Suppressor macrophage (primary cell): ENCODE measurements at regions not wholly inside any gene's neighbourhood (a gene's known extent, or its start where the extent isn't known, plus 50 kb on each side); places are given as distances from the start of the nearest gene placed in this dataset.
A peak's percentile ranks its signal among the peaks of the same experiment; 100 is the strongest.

ENCODE experiments used
- DNase-seq, 4 experiments: peaks; one replicate each; pipeline ENCODE4 v3.0.0-alpha.2; 2020 to 2022

GRCh38 chr1:182149411-182149965 is 88.0 kb upstream of the ZNF648 start:
- peak; percentile 95 to 99 (median 96) for DNase-seq

GRCh38 chr1:182147951-182148350 is 86.4 kb upstream of the ZNF648 start:
- DNase-seq: peak; percentile 19 to 53 (median 35)

- DNase-seq: peak; percentile 88 to 97 (median 92)
Measured at GRCh38 chr1:182147136-182147820, 85.8 kb upstream of the ZNF648 start.

- no peak for DNase-seq
Measured at GRCh38 chr1:182146286-182146685, 84.8 kb upstream of the ZNF648 start.

DNA sequence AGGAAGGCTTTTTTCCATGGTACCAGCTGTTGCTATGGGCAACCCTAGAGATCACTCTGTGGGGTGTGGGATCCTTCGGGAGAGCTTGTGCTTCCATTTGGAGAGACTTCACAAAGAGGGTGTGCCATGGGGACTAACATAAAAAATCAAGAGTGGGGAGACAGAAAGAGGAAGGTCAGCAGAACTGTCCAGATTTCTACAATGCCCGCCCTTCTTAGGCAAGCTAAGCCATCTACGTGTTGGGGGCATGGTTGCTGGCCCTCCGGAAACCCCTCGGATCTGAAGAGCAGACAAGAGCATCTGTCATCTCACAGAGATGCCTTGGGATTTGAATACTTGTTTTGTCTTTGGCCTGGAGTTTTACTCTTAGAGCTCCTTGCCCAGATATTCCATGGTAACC is 83.9 kb upstream of the ZNF648 start:
- peak; percentile 53 to 70 (median 66) for DNase-seq

- DNase-seq: no peak
Measured at GRCh38 chr1:182144646-182145030, 83.1 kb upstream of the ZNF648 start.

DNA sequence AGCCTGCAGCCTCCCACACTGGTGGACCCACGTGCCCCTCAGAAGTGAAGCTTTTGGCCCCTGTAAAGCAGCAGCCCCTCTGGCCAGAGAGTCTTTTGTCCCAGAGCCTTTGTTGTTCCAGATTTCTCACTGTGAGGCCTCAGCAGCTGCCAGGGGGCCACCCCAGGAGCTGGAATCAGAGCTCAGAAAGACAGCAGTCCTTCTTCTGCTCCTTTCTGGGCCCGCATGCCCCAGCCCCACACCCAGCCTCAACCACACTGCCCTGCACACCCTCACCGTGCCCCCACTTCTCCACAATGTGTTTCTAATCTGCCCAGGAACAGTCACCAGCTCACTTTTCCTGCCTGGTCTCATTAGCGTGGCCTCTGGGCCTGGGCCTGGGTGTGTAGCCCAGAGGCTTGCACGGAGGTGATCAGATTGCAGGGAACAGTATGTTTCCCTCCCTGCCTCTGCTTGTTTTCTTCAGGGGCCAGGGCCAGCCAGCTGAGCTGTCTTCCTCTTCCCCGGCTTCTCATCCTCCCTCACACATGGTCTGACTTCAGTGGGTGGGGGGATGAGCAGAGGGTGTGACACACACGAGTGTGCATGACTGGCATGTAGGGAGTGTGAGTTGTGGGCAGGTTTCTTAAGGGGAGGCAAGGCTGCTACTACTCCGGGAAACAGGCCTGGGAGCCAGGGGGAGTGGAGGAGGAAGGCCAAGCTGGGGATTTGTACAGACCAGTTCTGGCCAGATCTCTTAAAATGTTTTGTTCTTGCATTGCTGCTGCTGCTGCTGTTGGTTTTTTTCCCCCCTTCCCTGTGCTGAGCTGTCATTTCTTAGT is 82.5 kb upstream of the ZNF648 start:
- DNase-seq: peak; percentile 87 to 95 (median 92)

- peak; percentile 89 to 96 (median 95) for DNase-seq
Measured at GRCh38 chr1:182143154-182143657, 81.7 kb upstream of the ZNF648 start.

GRCh38 chr1:182142621-182143020 is 81.1 kb upstream of the ZNF648 start:
- DNase-seq: no peak

DNA sequence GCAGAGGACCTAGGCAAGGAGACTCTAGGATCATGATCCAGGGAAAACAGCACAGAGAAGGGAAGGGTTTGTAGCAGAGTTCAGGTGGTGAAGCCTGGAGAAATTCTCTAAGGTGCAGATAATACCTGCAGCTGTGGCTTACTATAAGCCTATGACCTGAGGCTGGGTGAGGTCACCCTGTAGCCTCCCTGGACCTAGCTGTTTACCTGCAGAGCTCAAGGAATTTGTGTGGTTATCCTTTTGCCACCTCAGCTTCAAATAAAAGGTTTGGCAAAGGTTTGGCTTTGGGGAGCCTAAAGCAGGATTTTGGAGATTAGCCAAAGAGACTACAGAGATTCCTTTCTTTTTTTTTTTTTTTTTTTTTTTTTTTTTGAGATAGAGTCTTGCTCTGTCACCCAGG is 79.5 kb upstream of the ZNF648 start:
- no peak for DNase-seq

DNA sequence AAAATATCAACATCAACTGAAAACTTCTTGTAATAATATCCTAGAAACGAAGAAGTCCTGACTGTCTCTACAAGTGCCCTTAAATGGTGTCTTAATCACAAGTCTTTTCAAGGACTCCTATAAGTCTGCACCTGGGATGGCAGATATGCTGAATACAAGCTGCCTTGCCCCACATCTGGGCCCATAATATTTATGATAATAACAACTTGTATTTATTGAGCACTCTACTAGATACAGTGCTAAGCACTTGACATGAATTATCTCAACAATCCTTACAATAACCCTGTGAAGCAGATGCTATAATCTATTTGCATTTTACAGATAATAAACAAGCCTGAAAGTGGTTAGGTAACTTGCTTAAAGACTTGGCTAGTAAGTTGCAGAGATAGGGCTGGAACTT is 78.0 kb upstream of the ZNF648 start:
- DNase-seq: no peak

GRCh38 chr1:182137546-182137945 is 76.0 kb upstream of the ZNF648 start:
- DNase-seq: no peak

DNA sequence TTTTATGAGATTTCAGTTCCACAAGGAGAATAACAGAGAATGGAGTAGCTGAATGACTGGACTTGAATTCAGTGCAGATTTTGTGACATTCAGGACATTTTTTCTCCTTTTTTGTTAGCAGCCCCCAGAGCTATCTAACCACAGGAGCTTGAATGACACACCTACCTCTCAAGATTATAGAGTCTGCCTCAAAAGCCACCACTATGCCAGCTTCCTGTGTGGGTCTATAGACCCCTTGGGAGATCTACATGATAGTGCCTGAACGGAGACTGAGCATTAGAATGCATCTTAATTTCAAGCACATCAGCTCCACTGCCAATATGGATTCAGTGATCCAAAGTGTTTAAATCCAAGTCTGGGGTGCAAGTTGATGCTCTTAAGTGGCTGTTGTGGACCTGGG is 74.4 kb upstream of the ZNF648 start:
- no peak for DNase-seq

DNA sequence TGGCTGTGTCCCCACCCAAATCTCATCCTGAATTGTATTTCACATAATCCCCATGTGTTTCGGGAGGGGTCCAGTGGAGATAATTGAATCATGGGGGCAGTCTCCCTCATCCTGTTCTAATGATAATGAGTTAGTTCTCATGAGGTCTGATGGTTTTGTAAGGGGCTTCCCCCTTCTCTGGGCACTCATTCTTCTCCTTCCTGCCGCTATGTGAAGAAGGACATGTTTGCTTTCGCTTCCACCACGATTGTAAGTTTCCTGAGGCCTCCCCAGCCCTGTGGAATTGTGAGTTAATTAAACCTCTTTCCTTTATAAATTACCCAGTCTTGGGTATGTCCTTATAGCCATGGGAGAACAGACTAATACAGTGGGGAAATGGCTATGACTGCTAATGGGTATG is 72.7 kb upstream of the ZNF648 start:
- DNase-seq: no peak

GRCh38 chr1:182133181-182133580 is 71.7 kb upstream of the ZNF648 start:
- no peak for DNase-seq

DNA sequence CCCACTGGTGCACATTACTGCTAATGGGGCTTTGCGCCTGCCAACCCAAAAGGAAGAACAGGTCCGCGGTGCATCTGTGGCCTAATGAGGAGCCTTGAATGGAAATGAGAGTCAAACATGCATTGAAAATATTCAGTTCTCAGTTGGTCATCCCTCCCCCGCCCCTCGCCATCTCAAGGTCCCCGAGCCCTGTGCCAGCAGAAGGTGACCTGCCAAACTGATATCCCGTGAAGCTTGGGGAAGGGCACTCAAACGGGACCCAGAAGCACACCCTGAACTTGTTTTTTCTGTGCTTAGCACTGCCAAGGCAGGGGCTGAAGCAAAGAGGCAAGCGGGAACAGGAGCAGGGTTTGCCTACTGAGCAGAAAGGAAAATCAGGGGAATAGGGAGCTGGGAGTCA is 67.9 kb upstream of the ZNF648 start:
- no peak for DNase-seq

DNA sequence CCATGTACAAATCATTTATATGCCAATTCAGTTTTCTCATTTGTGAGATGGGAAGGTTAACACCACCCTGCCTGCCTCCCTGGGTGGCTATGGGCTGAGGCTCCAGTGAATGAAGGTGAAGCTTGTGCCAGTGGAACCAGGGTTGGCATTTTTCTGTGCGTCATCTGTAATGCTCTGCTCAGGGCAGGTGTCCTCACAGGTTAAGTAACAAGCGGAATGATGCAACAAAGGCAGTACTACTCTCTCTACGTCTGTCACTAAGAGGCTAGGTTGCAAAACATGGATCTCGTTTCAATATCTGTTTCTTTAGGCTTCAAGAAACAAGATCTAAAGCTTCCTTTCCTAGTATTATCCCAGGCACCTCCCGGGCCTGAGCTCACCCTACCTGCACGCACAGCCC is 67.0 kb upstream of the ZNF648 start:
- DNase-seq: no peak

DNA sequence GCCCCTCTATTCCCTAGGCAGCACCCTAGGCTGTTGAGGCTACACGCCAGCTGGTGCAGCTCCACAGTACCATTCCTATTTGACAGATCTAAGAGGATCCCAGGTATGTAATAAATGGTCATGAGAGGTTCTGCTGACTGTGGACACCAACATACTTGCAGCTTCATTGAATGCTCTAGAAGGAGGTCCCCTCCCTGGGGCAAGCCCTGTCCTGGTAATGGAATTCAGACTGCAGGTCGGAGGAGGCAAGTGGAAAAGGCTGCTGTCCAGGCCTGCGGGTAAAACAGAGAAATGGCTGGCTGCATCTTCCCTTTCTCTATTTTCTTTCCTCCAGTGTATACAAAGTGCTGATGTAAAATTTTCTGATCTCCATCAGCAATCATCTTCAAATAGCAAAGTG is 66.1 kb upstream of the ZNF648 start:
- DNase-seq: no peak

GRCh38 chr1:182126272-182126800 is 64.8 kb upstream of the ZNF648 start:
- no peak for DNase-seq

GRCh38 chr1:182122913-182123260 is 61.4 kb upstream of the ZNF648 start:
- no peak for DNase-seq

DNA sequence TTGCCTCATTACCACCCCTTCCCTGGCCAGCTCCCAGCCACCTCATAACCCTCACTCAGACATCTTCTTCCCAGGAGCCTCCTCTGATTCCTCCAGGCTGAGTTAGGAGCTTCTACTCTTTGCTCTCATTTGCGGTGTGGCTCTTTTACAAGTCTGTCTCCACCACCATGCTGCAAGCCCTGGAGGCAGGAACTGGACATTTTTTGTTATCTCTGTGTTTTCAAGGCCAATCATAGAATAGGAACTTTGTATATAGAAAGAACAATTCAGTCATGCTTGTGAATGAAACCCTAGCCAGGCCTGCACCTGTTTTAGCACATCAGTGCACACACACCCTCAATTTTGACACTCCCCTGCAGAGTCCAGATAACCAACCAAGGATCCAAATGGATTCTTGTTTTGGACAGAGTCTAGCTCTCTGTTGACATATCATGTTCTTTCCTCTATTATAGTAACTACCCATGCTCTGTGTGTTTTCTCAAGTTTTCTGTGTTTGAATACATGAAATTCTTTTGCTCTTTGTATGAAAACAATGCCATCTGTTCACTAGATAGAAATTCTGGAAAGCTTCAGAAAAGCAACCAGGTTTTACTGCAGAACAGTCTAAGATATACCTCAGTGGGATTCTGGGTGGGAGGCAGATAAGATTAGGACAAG is 60.9 kb upstream of the ZNF648 start:
- DNase-seq: no peak

- DNase-seq: no peak
Measured at GRCh38 chr1:182121787-182122186, 60.3 kb upstream of the ZNF648 start.
